GM06990 (cell line): ENCODE measurements at regions not wholly inside any gene's neighbourhood (a gene's known extent, or its start where the extent isn't known, plus 50 kb on each side); places are given as distances from the start of the nearest gene placed in this dataset.
"Not testable (repeated sequence)": the region's sequence is repeated elsewhere in the genome, so short reads cannot be mapped to it uniquely, and the experiment has no call there.

Experiments used
- DNase-seq: peaks from one replicate; pipeline ENCODE4 v3.0.0-alpha.2; 2011; ENCODE audit not compliant: insufficient read length; ENCODE audit errors: extremely low read depth
- H3K27me3 ChIP-seq: replicated peaks from 2 replicates; pipeline ENCODE4 v1.6.0; 2011; ENCODE audit warnings: low read length; ENCODE audit not compliant: control insufficient read depth, insufficient read depth
- H3K36me3 ChIP-seq: 2 replicates; pipeline ENCODE4 v1.5.1; 2011; ENCODE audit warnings: low read length; ENCODE audit not compliant: control insufficient read depth, insufficient read depth
- H3K4me3 ChIP-seq: replicated peaks from 2 replicates; pipeline ENCODE4 v1.5.1; 2011; ENCODE audit warnings: low read depth, mild to moderate bottlenecking, control low read depth, low read length
- TF ChIP-seq, protein P1 (sequence below): IDR thresholded peaks from 2 replicates; pipeline ENCODE4 v1.5.1; 2011; ENCODE audit warnings: low read length, control low read depth, mild to moderate bottlenecking, inconsistent platforms; ENCODE audit not compliant: insufficient read depth, poor library complexity, severe bottlenecking

DNA sequence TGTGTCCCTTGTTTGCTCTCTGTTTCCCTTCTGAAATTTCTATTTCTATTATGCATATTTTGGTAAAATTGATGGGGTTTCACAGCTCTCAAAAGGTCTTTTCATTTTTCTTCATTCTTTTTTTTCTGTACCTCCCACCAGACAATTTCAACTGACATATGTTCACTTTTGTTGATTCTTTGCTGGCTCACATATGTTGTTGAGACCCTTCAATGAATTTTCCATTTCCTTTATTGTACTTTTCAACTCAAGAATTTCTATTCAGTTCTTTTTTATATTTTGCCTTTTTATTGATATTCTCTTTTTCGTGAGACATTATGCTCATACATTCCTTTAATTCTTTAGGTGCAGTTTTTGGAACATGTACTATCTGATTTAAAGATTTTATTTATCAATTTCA is 102.6 kb upstream of the GRIK1 start:
- TF ChIP-seq, protein P1, sequence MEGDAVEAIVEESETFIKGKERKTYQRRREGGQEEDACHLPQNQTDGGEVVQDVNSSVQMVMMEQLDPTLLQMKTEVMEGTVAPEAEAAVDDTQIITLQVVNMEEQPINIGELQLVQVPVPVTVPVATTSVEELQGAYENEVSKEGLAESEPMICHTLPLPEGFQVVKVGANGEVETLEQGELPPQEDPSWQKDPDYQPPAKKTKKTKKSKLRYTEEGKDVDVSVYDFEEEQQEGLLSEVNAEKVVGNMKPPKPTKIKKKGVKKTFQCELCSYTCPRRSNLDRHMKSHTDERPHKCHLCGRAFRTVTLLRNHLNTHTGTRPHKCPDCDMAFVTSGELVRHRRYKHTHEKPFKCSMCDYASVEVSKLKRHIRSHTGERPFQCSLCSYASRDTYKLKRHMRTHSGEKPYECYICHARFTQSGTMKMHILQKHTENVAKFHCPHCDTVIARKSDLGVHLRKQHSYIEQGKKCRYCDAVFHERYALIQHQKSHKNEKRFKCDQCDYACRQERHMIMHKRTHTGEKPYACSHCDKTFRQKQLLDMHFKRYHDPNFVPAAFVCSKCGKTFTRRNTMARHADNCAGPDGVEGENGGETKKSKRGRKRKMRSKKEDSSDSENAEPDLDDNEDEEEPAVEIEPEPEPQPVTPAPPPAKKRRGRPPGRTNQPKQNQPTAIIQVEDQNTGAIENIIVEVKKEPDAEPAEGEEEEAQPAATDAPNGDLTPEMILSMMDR, result no peak
- H3K27me3 ChIP-seq, result no peaks in the 10 kb centered on the region
- H3K36me3 ChIP-seq, result no peaks in the 10 kb centered on the region
- no peak overlapping the region for H3K4me3 ChIP-seq
- no peak for DNase-seq

DNA sequence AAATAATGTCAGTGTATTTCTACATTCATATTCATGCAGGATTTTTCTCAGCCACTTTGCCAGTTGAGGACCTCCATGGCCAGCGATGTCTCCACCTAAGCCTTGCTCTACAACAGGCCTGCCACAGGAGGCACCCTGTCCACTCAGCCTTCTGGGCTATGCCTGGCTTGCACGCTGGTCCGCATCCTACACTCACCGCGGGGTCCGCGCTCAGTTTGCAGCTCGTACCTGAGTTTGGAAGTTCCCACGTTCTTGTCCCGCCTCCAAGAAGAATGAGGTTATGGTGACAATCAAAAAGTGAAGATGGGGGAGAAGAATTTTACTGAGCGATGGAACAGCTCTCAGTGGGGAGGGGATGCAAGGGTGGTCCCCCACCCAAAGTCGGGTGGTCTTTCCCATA is 93.6 kb upstream of the GRIK1 start:
- H3K27me3 ChIP-seq, result no peaks in the 10 kb centered on the region
- H3K4me3 ChIP-seq, result no peak overlapping the region
- TF ChIP-seq, protein P1, result no peak
- DNase-seq, result no peak
- no peaks in the 10 kb centered on the region for H3K36me3 ChIP-seq

DNA sequence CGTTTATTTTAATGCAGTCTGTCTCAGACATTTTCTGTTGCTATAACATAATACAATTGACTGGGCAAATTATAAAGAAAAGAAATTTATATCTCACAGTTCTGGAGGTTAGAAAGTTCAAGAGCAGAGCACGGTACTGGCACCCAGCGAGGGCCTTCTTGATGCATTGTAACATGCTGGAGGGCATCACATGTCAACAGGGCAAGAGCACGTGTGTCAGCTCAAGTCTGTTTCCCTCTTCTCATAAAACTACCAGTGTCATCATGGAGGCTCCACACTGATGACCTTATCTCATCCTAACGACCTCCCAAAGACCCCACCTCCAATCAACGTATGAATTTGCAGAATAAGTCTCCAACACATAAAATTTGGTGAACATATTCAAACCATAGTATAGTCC is 90.6 kb upstream of the GRIK1 start:
- TF ChIP-seq, protein P1, result no peak
- DNase-seq, result no peak
- no peaks in the 10 kb centered on the region for H3K36me3 ChIP-seq
- no peaks in the 10 kb centered on the region for H3K27me3 ChIP-seq
- H3K4me3 ChIP-seq, result no peak overlapping the region

DNA sequence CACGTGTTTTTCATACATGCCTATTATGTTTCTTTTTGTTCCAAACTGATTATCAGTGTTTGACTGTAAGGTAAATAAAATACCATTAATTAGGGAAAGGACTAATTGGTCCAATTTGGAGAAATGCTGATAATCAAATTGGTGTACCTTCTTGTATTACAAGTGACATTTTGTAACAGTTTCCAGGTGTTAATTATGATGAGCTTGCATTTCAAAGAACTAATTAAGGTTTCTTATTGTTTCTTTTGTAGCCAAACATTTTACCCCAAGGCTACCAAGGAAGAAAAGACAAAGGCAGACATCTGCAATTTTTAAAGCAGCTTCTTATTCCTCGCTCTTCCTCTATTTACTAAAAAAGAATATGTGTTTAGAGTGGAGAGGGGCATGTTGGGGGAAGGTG is 88.7 kb upstream of the GRIK1 start:
- H3K27me3 ChIP-seq, result no peaks in the 10 kb centered on the region
- H3K4me3 ChIP-seq, result no peak overlapping the region
- TF ChIP-seq, protein P1, result no peak

DNA sequence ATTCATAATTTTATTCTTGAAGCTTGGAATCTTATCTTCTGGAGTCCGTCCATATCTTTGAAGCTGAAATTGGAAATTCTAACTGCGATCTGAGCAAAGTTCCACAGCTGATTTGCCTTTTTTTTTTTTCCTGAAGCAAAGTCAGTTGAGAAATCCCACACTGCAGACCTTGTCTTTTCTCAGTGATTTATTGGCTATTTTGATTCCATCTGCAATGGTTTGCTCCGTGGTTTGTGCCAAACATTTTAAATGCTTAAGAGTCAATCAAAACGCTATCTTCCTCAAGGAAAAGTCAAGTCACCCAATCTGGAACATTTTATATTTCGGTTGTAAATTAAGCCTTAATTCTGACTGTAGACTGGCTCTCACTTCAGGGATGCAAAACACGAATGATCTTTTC is 88.2 kb upstream of the GRIK1 start:
- no peak overlapping the region for H3K4me3 ChIP-seq
- DNase-seq, result no peak
- no peaks in the 10 kb centered on the region for H3K36me3 ChIP-seq
- no peaks in the 10 kb centered on the region for H3K27me3 ChIP-seq
- TF ChIP-seq, protein P1, result no peak

More for the DNA sequence above, 88.7 kb upstream of the GRIK1 start:
- DNase-seq, result no peak
- H3K36me3 ChIP-seq, result no peaks in the 10 kb centered on the region

DNA sequence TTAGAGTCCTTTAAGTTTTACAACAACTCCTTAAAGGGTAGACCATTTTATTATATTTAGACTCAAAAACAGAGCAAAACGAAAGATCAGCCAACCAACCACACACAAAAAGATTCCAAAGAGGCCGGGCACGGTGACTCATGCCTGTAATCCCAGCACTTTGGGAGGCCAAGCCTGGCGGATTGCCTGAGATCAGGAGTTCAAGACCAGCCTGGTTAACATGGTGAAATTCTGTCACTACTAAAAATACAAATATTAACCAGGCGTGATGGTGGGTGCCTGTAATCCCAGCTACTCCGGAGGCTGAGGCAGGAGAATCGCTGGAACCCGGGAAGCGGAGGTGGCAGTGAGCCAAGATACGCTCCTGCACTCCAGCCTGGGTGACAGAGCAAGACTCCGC is 83.3 kb upstream of the GRIK1 start:
- DNase-seq, H3K27me3 ChIP-seq, H3K4me3 ChIP-seq, H3K36me3 ChIP-seq: not testable (repeated sequence)
